HEK293T (cell line): ENCODE measurements at regions not wholly inside any gene's neighbourhood (a gene's known extent, or its start where the extent isn't known, plus 50 kb on each side); places are given as distances from the start of the nearest gene placed in this dataset.

Experiments
- CTCF ChIA-PET: fragments of 350-600 bp; formaldehyde crosslinking; extraction: SDS; loops from one replicate; lab custom pipeline; 2021; ENCODE audit warnings: antibody characterized with exemption, inconsistent platforms; lab: Yijun Ruan, JAX
- POLR2A ChIA-PET: fragments of 350-600 bp; formaldehyde crosslinking; extraction: SDS; loops from one replicate; lab custom pipeline; 2020; ENCODE audit warnings: antibody characterized with exemption, inconsistent platforms; lab: Yijun Ruan, JAX
- DNase-seq: peaks from one replicate; pipeline ENCODE4 v3.0.0; 2012; ENCODE audit warnings: mixed read lengths; ENCODE audit errors: extremely low spot score
- ARNT ChIP-seq: fragments of 450-650 bp; IDR thresholded peaks from 2 replicates; pipeline ENCODE4 v1.6.1; 2017; ENCODE audit warnings: mild to moderate bottlenecking
- BHLHE40 ChIP-seq: fragments of 450-650 bp; IDR thresholded peaks from 2 replicates; pipeline ENCODE4 v1.6.1; 2016; ENCODE audit warnings: mild to moderate bottlenecking, moderate library complexity, borderline replicate concordance
- CTBP1 ChIP-seq: fragments of 450-650 bp; IDR thresholded peaks from 2 replicates; pipeline ENCODE4 v1.6.1; 2016; ENCODE audit warnings: borderline replicate concordance
- ELF4 ChIP-seq: fragments of 450-650 bp; IDR thresholded peaks from 2 replicates; pipeline ENCODE4 v1.6.1; 2017; ENCODE audit warnings: antibody characterized with exemption
- FOXA1 ChIP-seq: fragments of 450-650 bp; IDR thresholded peaks from 2 replicates; pipeline ENCODE4 v1.6.1; 2016; ENCODE audit warnings: mild to moderate bottlenecking
- FOXK2 ChIP-seq: fragments of 450-650 bp; IDR thresholded peaks from 2 replicates; pipeline ENCODE4 v1.6.1; 2016; ENCODE audit warnings: mild to moderate bottlenecking
- FOXM1 ChIP-seq: fragments of 450-650 bp; IDR thresholded peaks from 2 replicates; pipeline ENCODE4 v1.6.1; 2017; ENCODE audit warnings: mild to moderate bottlenecking, borderline replicate concordance
- HDGF ChIP-seq: fragments of 450-650 bp; IDR thresholded peaks from 2 replicates; pipeline ENCODE4 v1.6.1; 2017; ENCODE audit warnings: antibody characterized with exemption, borderline replicate concordance
- L3MBTL2 ChIP-seq: fragments of 450-650 bp; conservative IDR thresholded peaks from 2 replicates; pipeline ENCODE4 v1.6.1; 2016; ENCODE audit warnings: mild to moderate bottlenecking
- LEF1 ChIP-seq: fragments of 450-650 bp; IDR thresholded peaks from 2 replicates; pipeline ENCODE4 v1.6.1; 2017; ENCODE audit warnings: mild to moderate bottlenecking, borderline replicate concordance
- NFRKB ChIP-seq: fragments of 450-650 bp; IDR thresholded peaks from 2 replicates; pipeline ENCODE4 v1.6.1; 2016; ENCODE audit warnings: mild to moderate bottlenecking, moderate library complexity
- PKNOX1 ChIP-seq: fragments of 450-650 bp; IDR thresholded peaks from 2 replicates; pipeline ENCODE4 v1.6.1; 2016
- SP1 ChIP-seq: fragments of 450-650 bp; IDR thresholded peaks from 2 replicates; pipeline ENCODE4 v1.6.1; 2017
- SUZ12 ChIP-seq: fragments of 450-650 bp; IDR thresholded peaks from 2 replicates; pipeline ENCODE4 v1.6.1; 2016; ENCODE audit warnings: mild to moderate bottlenecking
- TARDBP ChIP-seq: fragments of 450-650 bp; IDR thresholded peaks from 2 replicates; pipeline ENCODE4 v1.6.1; 2016
- ZNF384 ChIP-seq: fragments of 450-650 bp; IDR thresholded peaks from 2 replicates; pipeline ENCODE4 v1.6.1; 2016

GRCh38 chr17:53588317-53588716 is 234.4 kb upstream of the KIF2B start:
- no peak for DNase-seq
- CTCF ChIA-PET: no interaction called here
- POLR2A ChIA-PET: no interaction called here
- TF ChIP-seq PKNOX1: no peak

- no peak for DNase-seq
- ChIA-PET CTCF (no interaction called here), POLR2A (no interaction called here)
- no peak for TF ChIP-seq ELF4
- TF ChIP-seq TARDBP: no peak
- TF ChIP-seq LEF1: no peak
- no peak for TF ChIP-seq SUZ12
- TF ChIP-seq FOXK2: no peak
- TF ChIP-seq ZNF384: no peak
- no peak for TF ChIP-seq FOXA1
- no peak for TF ChIP-seq FOXM1
- no peak for TF ChIP-seq BHLHE40
- TF ChIP-seq CTBP1: no peak
- TF ChIP-seq PKNOX1: no peak
- no peak for TF ChIP-seq HDGF
- TF ChIP-seq SP1: no peak
- TF ChIP-seq L3MBTL2: no peak
- TF ChIP-seq NFRKB: no peak
- no peak for TF ChIP-seq ARNT
Measured at GRCh38 chr17:53574038-53574437, 248.7 kb upstream of the KIF2B start.

- ChIA-PET CTCF (no interaction called here), POLR2A (no interaction called here)
- no peak for DNase-seq
- TF ChIP-seq BHLHE40: no peak
- TF ChIP-seq ZNF384: no peak
- no peak for TF ChIP-seq SUZ12
- no peak for TF ChIP-seq FOXK2
- TF ChIP-seq CTBP1: no peak
- no peak for TF ChIP-seq SP1
Measured at GRCh38 chr17:53571342-53571741, 251.4 kb upstream of the KIF2B start.

- no peak for DNase-seq
- TF ChIP-seq FOXK2: no peak
- TF ChIP-seq PKNOX1: no peak
- no peak for TF ChIP-seq FOXM1
- TF ChIP-seq CTBP1: no peak
- no peak for TF ChIP-seq L3MBTL2
- TF ChIP-seq ELF4: no peak
- no peak for TF ChIP-seq BHLHE40
- no peak for TF ChIP-seq TARDBP
- TF ChIP-seq SP1: no peak
- no peak for TF ChIP-seq ZNF384
- TF ChIP-seq NFRKB: no peak
- no peak for TF ChIP-seq ARNT
- POLR2A ChIA-PET: no interaction called here
- CTCF ChIA-PET: no interaction called here
Measured at GRCh38 chr17:53570731-53571130, 252.0 kb upstream of the KIF2B start.

GRCh38 chr17:53560953-53561352 is 261.8 kb upstream of the KIF2B start:
- no peak for DNase-seq
- TF ChIP-seq PKNOX1: no peak
- TF ChIP-seq TARDBP: no peak
- POLR2A ChIA-PET: no interaction called here
- CTCF ChIA-PET: interaction anchor here (0.7 kb wide), 1 partner anchor 55 kb away, joined by 3 read pairs; no protein-coding TSS in a partner anchor

GRCh38 chr17:53548252-53548651 is 274.5 kb upstream of the KIF2B start:
- POLR2A ChIA-PET: no interaction called here
- CTCF ChIA-PET: no interaction called here
- TF ChIP-seq FOXM1 (no peak), LEF1 (no peak), SUZ12 (no peak), L3MBTL2 (no peak), ARNT (no peak), TARDBP (no peak), ZNF384 (no peak), NFRKB (no peak), SP1 (no peak), HDGF (no peak), ELF4 (no peak), PKNOX1 (no peak), BHLHE40 (no peak), FOXA1 (no peak), FOXK2 (no peak), CTBP1 (no peak)
- DNase-seq: no peak
